ENCODE measurements at regions not wholly inside any gene's neighbourhood (a gene's known extent, or its start where the extent isn't known, plus 50 kb on each side); places are given as distances from the start of the nearest gene placed in this dataset.

- DNase-seq = peak; percentile 80
Observed at GRCh38 chr6:11350294-11350693, 117.8 kb upstream of the NEDD9 start.

- no peak for DNase-seq
Observed at GRCh38 chr6:11349880-11350279, 117.4 kb upstream of the NEDD9 start.

DNA sequence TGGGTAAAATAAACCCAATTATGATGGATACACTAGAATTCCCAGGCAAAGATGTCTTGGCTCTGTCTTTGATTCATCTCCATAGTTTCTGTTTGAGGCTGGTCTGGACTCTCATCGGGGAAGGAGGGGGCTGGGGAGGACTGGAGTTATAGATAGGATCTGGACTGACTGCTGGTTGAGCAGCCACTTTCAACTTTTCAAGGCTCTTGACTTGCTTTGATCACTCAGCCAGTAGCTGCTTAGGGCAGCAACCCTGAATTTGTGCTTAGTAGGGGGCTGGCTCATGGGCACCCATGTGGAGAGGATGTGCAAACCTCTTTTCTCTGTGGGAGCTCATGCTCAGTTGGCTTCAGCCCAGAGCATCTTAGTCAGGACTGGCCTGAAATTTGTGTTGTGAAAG is 114.0 kb upstream of the NEDD9 start:
- DNase-seq = no peak

DNA sequence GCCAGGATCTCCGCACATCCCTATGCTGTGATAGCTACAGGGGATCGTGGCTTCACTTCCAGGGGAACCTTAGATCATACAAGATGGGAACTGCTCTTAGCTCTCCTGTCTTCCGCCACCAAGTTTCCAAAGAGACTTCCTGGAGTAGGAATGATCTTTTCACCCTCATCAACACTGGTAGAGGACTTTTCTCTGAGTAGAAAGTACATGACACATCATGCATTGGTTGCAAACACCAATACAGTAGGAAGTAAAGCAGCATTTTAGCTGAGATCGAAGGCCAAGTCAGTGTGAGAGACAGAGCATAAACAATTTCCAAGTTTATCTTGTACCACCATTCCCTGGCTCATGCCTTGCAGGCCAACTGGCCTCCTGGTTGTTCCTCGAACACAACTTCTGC is 113.1 kb upstream of the NEDD9 start:
- no peak for DNase-seq

GRCh38 chr6:11343963-11344723 is 111.7 kb upstream of the NEDD9 start:
- no peak for DNase-seq

DNA sequence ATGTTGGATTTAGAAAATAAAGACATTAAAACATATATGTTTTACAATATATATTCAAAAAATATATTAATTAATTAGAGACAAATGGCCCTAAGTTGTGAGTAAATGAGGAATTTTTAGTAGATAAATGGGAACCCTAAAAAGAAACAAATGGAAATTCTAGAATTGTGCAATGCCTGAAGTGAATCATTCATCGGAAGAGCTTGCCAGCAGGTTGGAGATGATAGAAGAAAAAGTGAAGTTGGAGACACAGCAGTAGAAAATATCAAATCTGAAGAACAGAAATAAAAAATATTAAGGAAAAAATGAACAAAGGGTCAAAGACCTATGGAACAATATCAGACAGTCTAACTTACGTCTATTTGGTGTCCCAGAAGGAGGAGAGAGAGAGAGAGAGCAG is 109.4 kb upstream of the NEDD9 start:
- DNase-seq = no peak

GRCh38 chr6:11341303-11341702 is 108.8 kb upstream of the NEDD9 start:
- DNase-seq = no peak

- DNase-seq = no peak
Observed at GRCh38 chr6:11339380-11339779, 106.9 kb upstream of the NEDD9 start.

- DNase-seq = no peak
Observed at GRCh38 chr6:11337306-11337705, 104.8 kb upstream of the NEDD9 start.

GRCh38 chr6:11335826-11336225 is 103.4 kb upstream of the NEDD9 start:
- no peak for DNase-seq

DNA sequence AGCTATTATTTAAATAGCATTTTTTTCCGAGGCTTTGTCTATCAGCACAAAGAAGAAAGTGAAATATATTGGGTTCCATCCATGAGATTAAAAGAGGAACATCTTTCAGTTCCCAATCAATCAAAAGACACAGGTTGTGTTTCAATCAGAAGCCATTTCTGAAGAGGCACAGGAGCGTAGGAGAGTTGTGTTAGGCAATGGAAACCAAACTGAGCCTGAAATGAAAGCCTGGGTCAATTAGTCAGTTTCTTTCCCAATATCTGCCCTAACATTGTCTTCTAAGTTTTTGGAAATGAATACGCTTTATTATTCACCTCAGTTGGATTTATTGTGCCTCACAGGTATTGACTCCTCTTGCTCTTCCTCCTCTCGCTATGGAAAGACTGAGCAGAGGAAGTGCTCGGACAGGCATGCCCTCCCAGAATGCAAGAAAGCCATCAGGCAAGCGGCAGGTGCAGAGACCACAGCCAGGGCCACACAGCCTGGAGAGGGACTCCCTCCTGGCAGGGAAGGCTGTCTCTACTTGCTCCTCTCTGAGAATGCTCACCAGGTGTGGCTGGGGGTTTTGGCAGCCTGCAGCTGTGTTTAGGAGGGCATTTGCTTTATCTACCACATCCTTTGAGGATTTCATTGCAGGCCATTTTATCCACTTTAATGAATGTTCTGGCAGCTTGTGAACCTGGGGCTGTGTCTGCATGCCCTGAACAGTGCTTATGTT is 100.8 kb upstream of the NEDD9 start:
- DNase-seq = no peak

DNA sequence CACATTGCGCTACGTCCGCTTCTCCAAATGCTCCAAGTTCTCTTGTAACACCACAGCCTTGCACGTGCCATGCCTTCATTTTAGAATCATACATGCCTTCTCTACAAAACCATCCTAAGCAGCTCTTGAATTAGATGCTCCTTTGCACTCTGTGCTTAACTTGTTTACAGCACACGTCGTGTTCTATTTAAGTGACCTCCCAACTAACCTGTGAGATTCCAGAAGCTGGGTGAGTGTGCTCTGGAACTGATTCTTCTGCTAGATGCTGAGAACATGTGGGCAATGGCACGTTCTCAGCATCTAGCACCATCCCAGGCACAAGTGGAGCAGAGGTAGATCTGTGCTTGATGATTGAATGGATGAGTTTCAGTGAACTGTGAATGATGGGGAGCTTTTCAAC is 100.0 kb upstream of the NEDD9 start:
- DNase-seq = no peak

DNA sequence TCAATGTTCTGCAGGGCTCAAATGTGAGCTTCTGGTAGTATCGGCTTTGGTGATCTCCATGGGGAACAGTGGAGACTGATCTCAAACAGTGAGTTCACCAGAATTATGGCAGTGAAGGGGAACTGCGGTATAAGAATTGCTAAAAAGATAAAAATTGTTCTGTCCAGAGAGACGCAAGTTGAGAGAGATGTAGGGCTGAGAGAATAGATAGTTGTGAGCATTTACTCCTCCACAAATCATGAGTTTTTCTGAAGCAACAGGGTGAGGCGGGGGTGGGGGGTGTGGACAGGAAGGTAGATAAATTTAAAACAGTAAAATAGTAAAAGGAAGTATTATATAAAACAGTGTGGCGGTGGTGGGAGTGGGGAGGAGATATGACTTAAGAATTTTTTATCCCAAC is 98.6 kb upstream of the NEDD9 start:
- peak; percentile 20 for DNase-seq

DNA sequence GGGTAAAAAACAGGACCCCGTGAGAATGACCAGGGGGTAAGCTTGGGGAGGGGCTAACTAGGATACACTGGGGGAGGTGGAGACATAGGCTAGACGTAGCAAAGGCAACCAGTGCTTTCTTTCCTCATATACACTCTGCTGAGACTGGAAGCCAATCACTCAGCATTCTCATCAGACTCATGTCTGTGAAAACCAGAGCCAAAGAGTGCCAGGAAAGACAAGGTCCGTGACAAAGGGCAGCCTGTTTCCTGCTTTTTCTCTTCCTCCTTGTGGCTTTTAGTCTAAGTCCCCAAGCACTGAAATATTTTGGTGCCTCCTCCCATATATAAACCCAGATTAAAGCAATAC is 97.9 kb upstream of the NEDD9 start:
- DNase-seq = peak; percentile 29

DNA sequence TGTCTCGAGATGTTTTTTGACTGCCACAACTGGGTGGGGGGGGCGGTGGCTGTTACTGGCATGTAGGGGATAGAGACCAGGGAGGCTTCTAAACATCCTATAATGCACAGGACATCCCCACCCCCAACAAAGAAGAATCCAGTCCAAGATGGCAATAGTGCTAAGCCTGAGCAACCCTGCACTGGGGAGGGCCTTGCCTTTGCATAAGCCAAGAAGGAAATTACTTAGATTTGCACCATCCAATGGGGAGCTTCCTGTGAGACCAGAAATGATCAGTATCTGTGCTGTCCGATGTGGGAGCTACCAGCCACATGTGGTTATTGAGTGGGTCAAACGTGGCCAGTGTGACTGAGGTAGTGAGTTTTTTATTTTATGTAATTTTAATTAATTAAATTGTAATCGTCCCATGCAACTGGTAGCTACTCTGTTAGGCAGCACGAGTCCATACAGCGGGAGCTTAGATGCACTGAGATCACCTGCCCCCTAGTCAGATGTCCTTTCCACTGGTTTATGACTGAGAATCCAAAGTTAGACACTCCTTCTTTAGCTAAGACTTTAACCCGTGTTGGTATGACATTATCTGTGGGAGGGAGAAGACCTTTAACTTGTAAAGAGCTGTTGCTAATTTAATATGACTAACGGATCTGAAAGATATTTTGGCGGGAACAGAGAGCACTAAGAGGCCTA is 97.4 kb upstream of the NEDD9 start:
- peak; percentile 11 for DNase-seq

GRCh38 chr6:11328613-11329247 is 96.3 kb upstream of the NEDD9 start:
- DNase-seq = no peak

GRCh38 chr6:11327961-11328360 is 95.5 kb upstream of the NEDD9 start:
- DNase-seq = no peak

GRCh38 chr6:11326116-11326515 is 93.6 kb upstream of the NEDD9 start:
- no peak for DNase-seq

GRCh38 chr6:11324453-11325015 is 92.1 kb upstream of the NEDD9 start:
- DNase-seq = no peak

DNA sequence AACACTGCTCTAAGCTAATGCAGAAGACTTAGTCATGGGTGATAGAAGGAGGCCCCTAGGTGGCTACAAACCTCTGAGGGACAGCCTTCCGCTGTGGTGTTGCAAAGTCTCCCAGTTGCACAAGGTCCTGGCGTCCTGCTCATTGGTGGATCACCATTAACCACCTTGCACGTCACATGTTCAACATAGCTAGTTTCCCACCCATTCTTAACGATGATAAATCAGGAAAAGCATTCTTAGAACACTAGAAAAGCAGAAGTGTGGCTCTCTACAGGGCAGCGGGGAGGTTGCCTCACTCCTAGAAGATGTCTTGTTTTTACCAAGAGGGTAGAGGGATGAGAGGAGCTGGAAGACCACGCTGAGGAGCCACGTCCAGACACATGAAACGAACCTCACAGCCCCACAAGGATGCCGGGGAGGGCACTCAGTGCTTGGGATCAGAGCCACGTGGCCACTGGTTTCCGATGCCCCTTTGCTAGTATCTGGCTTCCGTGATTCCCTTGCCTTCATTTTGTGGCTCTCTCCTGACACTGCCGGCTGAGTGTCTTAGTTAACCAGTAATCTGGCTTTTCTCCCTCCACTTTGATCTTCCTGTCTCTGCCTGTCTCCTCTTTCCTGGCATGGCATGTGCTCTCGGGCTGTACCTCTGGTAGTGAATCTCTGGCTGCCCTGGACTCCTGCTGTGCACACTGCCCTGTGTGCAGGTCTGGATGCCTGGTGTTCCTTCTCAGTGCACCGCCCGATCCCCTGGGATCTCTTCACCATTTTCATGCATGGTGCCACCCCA is 91.4 kb upstream of the NEDD9 start:
- peak; percentile 82 for DNase-seq

GRCh38 chr6:11322252-11322885 is 89.9 kb upstream of the NEDD9 start:
- no peak for DNase-seq
